ENCODE measurements at regions not wholly inside any gene's neighbourhood (a gene's known extent, or its start where the extent isn't known, plus 50 kb on each side); places are given as distances from the start of the nearest gene placed in this dataset.

DNA sequence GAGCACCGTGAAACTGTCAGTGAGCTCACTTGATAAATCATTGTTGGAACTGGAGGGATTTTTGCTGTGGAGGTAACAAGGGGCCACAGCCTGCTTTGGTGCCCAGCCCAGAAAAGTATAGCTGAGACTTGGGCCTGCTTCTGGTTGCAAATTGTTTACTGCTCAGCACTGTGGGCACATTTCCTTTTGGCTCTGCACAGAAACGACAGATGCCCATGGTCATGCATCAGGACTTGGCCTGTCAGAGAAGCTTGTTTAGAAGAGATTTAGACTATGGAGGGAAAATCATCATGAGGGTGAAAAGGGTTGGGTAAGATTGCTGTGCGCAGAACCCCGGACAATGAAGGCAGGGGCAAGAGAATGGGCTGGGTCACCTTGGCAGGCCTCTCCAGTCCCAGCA is 286.1 kb upstream of the CTNNB1 start:
- Histone ChIP-seq H3K27me3 (ENCODE audit: control insufficient read depth in 2 of 2, insufficient read depth in 2 of 2, low read length in 2 of 2) (no peaks in the 10 kb centered on the region), H2AFZ (ENCODE audit: insufficient read depth, low read depth, low read length, poor library complexity, severe bottlenecking) (no peak overlapping the region), H3K9ac (ENCODE audit: insufficient read depth, low read length, poor library complexity, severe bottlenecking) (no peak overlapping the region), H3K79me2 (ENCODE audit: insufficient read depth, low read length) (no peaks in the 10 kb centered on the region), H3K4me2 (replicated peaks; ENCODE audit: extremely low read depth, low read length, poor library complexity, severe bottlenecking) (no peak overlapping the region), H3K36me3 (replicated peaks in 1 of 2; ENCODE audit: control insufficient read depth in 1 of 2, insufficient read depth in 2 of 2, low read length in 2 of 2) (no peaks in the 10 kb centered on the region), H3K9me3 (replicated peaks in 1 of 2; ENCODE audit: control insufficient read depth in 1 of 2, insufficient read depth in 1 of 2, low read length in 2 of 2) (peaks cover 0 to 8% of the 10 kb centered on the region in 2 donors), H3K27ac (ENCODE audit: low read depth in 1 of 2, low read length in 2 of 2) (no peak overlapping the region), H3K4me1 (ENCODE audit: control insufficient read depth in 1 of 2, insufficient read depth in 2 of 2, low read length in 2 of 2) (no peaks in the 10 kb centered on the region), H4K20me1 (ENCODE audit: insufficient read depth, low read length) (no peaks in the 10 kb centered on the region), H3K4me3 (replicated peaks in 1 of 3; ENCODE audit: low read depth in 2 of 3, low read length in 3 of 3) (no peak overlapping the region)
- Mint-ChIP-seq H3K4me1 (no peaks in the 10 kb centered on the region), H3K36me3 (no peaks in the 10 kb centered on the region), H3K27ac (no peak overlapping the region), H3K4me3 (no peak overlapping the region), H3K27me3 (ENCODE audit: low read depth in 3 of 3) (no peaks in the 10 kb centered on the region), H3K9me3 (peaks cover 0 to 11% (median 2%) of the 10 kb centered on the region in 7 donors)
- TF ChIP-seq, protein P1, sequence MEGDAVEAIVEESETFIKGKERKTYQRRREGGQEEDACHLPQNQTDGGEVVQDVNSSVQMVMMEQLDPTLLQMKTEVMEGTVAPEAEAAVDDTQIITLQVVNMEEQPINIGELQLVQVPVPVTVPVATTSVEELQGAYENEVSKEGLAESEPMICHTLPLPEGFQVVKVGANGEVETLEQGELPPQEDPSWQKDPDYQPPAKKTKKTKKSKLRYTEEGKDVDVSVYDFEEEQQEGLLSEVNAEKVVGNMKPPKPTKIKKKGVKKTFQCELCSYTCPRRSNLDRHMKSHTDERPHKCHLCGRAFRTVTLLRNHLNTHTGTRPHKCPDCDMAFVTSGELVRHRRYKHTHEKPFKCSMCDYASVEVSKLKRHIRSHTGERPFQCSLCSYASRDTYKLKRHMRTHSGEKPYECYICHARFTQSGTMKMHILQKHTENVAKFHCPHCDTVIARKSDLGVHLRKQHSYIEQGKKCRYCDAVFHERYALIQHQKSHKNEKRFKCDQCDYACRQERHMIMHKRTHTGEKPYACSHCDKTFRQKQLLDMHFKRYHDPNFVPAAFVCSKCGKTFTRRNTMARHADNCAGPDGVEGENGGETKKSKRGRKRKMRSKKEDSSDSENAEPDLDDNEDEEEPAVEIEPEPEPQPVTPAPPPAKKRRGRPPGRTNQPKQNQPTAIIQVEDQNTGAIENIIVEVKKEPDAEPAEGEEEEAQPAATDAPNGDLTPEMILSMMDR (IDR thresholded peaks at IDR 0.05): no peak
- 98% methylated on average over 4 of the region's 4 CpGs for WGBS (ENCODE audit: insufficient coverage)
- DNase-seq: no peak
- intact Hi-C loops (cut with micrococcal nuclease): no loop called here

GRCh38 chr3:40913641-40914040 is 285.7 kb upstream of the CTNNB1 start:
- no peaks in the 10 kb centered on the region for H3K36me3 Mint-ChIP-seq
- no peak overlapping the region for H3K4me3 ChIP-seq (replicated peaks in 1 of 3; ENCODE audit: low read depth in 2 of 3, low read length in 3 of 3)
- peaks cover 0 to 10% (median 0%) of the 10 kb centered on the region in 7 donors for H3K9me3 Mint-ChIP-seq
- no peak for DNase-seq
- H3K9me3 ChIP-seq (replicated peaks in 1 of 2; ENCODE audit: control insufficient read depth in 1 of 2, insufficient read depth in 1 of 2, low read length in 2 of 2): peaks cover 0 to 3% of the 10 kb centered on the region in 2 donors
- no peaks in the 10 kb centered on the region for H3K79me2 ChIP-seq (ENCODE audit: insufficient read depth, low read length)
- no peaks in the 10 kb centered on the region for H3K27me3 Mint-ChIP-seq (ENCODE audit: low read depth in 3 of 3)
- no peak overlapping the region for H3K4me2 ChIP-seq (replicated peaks; ENCODE audit: extremely low read depth, low read length, poor library complexity, severe bottlenecking)
- H3K36me3 ChIP-seq (replicated peaks in 1 of 2; ENCODE audit: control insufficient read depth in 1 of 2, insufficient read depth in 2 of 2, low read length in 2 of 2): no peaks in the 10 kb centered on the region
- intact Hi-C loops (cut with micrococcal nuclease): no loop called here
- H3K27ac ChIP-seq (ENCODE audit: low read depth in 1 of 2, low read length in 2 of 2): no peak overlapping the region
- H3K27me3 ChIP-seq (ENCODE audit: control insufficient read depth in 2 of 2, insufficient read depth in 2 of 2, low read length in 2 of 2): no peaks in the 10 kb centered on the region
- WGBS (ENCODE audit: insufficient coverage): 80% methylated on average over 1 of the region's 2 CpGs
- H2AFZ ChIP-seq (ENCODE audit: insufficient read depth, low read depth, low read length, poor library complexity, severe bottlenecking): no peak overlapping the region
- no peaks in the 10 kb centered on the region for H4K20me1 ChIP-seq (ENCODE audit: insufficient read depth, low read length)
- H3K4me1 ChIP-seq (ENCODE audit: control insufficient read depth in 1 of 2, insufficient read depth in 2 of 2, low read length in 2 of 2): no peaks in the 10 kb centered on the region
- H3K4me3 Mint-ChIP-seq: no peak overlapping the region
- no peaks in the 10 kb centered on the region for H3K4me1 Mint-ChIP-seq
- TF ChIP-seq, protein P1 (IDR thresholded peaks at IDR 0.05): no peak
- H3K9ac ChIP-seq (ENCODE audit: insufficient read depth, low read length, poor library complexity, severe bottlenecking): no peak overlapping the region
- no peak overlapping the region for H3K27ac Mint-ChIP-seq

Measured in CD14-positive monocyte (primary cell).